ENCODE measurements at regions not wholly inside any gene's neighbourhood (a gene's known extent, or its start where the extent isn't known, plus 50 kb on each side); places are given as distances from the start of the nearest gene placed in this dataset.

DNA sequence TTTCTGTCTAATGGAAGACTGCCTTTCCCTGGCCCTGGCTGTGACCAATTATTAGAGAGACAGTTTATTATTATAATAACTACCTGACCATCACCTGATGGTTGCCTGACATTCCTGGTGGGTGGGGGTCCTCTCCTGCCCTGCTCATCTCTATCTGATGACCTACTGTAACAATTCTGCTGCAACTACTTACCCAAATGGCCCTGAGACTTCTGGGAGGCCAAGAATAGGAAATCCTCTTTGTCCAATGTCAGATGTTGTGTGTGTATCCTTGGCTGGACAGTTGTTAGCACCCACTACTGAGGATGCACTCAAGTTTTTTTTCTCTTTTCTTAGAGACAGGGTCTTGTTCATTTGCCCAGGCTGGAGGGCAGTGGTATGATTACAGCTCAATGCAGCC lies 110.3 kb downstream of the DDX1 start:
- DNase-seq (ENCODE audit: low spot score): no peak

DNA sequence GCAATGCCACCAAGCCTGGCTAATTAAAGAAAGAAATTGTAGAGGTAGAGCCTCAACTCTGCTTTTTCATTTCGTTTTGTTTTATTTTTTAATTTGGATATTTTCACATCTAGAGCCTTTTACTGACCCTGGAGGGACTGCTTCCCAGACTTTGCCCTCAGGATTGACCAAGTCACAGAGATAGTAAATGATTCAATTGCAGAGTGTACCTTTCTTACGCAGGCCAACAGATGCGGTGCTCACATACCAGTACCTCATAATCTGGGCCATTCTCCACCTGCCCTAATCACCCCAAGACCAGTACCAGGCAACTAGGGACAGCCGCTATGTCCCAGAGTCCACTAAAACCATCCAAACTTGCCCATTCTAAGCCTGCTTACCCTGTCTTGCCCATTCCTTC lies 110.8 kb downstream of the DDX1 start:
- no peak for DNase-seq (ENCODE audit: low spot score)

DNA sequence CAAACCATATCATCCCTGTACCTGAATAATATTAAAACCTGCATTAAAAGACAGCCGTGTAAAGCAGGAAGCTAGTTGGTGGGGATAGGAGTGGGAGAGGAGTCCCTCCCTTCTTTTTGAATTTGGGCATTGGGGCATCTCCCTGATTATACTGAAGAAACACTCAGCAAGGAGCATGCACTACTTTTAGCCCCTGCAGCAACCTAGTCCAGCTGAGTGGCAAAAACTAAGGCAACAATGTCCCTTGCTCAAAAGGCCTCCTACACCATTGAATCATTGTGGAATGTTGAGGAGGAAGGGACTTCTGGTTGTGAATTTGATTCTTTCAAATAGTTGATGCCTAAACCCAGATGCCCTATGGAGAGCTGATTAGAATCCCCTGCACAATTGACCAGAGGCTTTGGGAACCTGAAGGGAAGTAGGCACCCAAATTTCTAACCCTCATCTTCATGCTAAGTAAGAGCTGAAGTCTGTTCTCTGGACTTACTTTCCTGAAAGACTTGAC lies 111.7 kb downstream of the DDX1 start:
- DNase-seq (ENCODE audit: low spot score): no peak

DNA sequence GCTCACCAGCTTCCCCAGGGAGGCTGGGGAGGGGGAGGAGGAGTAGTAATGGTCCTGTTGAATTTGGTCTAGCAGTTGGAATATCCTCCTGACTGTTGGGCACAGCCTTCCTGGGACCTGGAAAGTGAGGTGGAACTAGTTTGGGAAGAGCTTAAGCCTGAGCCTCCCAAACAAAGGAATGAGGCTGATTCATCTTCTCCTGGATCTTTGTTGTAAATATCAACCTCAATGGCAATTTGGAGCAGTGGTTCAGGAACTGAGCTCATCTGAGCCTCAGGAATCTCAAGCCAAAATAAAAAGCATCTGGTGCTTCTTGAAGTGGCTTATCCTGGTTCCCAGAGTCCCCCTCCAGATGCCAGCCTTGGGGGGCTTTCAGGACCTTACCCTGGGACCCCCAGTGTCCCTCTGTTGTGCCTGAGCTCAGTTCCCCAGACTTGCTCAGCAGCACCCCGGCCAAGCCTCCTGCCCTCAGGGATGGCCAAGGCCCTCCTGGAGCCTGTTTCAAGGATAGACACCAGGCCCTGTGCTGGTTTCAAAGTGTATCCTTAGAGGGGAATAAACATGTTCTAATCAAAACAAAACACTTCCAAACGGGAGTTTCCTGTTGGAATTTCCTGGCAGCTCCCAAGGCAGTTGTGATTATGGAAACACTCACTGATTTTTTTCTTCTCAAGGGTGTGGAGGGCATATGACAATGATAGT lies 112.6 kb downstream of the DDX1 start:
- no peak for DNase-seq (ENCODE audit: low spot score)

DNA sequence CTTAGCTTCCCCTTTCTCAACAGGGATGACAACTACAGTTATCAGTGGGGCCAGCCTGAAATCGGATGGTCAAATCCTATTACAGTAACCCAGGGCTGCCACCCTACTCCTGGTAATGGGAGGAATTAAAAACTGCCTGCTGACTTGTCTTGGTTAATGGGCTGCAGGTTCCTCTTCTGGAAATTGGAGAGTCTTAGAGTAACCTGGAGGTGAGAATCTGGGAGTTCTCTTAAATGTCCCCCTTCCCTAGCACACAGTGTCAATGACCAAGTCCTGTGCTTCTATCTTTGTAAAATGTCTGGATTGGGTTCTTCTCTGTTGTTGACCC lies 113.1 kb downstream of the DDX1 start:
- no peak for DNase-seq (ENCODE audit: low spot score)

DNA sequence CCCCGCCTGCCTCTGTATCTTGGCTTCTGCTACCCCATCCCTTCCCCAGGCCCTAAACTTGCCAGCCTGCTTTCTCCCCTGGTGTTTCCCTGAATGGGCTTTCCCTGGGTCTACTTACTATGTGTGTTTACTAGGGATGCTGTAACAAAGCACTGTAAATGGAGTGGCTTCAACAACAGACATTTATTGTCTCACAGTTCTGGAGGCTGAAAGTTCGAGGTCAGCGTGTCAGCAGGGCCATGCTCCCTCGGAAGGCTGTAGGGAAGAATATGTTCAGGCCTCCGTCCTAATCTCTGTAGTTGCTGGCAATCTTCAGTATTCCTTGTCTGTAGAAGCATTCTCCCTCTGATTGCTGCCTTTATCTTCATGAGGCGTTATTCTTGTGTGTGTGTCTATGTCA lies 113.6 kb downstream of the DDX1 start:
- no peak for DNase-seq (ENCODE audit: low spot score)

DNA sequence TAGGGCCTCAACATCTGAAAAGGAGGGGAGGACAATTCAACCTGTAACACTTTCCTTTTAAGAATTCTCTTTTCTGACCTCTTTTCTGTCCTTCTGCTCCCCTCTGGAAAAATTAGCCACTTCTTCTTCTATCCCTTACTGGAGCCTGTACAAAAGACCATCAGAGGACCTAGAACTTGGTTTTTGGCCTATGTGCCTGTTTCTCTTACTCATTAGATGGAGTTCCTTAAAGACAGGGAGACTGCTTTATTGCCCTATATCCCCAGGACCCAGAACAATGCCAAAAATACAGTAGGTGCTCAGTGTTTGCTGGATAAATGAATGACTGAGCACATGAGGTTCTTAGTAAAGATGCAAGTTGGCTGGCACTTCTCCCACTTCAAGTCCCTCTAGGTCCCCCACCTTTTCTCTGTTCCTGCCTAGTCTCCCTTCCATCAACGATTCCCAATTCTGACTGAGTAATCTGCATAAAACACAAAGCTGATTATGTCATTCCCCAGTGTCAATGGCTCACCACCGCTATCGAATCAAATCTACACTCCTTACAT lies 114.2 kb downstream of the DDX1 start:
- DNase-seq (ENCODE audit: low spot score): no peak

DNA sequence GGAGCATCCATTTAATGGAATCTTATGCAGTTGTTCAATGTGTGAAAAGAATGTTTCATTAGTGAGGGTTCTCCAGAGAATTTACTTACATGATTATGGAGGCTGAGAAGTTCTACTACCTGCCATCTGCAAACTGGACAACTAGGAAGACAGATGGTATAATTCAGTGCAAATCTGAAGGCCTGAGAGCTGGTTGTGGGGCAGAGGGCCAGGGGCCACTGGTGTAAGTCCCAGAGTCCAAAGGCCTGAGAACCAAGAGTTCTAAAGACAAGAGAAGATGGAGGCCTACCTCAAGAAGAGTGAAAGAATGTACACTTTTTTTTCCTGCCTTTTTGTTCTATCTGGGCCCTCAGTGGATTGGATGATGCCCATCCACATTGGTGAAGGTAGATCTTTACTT lies 114.8 kb downstream of the DDX1 start:
- DNase-seq (ENCODE audit: low spot score): no peak

DNA sequence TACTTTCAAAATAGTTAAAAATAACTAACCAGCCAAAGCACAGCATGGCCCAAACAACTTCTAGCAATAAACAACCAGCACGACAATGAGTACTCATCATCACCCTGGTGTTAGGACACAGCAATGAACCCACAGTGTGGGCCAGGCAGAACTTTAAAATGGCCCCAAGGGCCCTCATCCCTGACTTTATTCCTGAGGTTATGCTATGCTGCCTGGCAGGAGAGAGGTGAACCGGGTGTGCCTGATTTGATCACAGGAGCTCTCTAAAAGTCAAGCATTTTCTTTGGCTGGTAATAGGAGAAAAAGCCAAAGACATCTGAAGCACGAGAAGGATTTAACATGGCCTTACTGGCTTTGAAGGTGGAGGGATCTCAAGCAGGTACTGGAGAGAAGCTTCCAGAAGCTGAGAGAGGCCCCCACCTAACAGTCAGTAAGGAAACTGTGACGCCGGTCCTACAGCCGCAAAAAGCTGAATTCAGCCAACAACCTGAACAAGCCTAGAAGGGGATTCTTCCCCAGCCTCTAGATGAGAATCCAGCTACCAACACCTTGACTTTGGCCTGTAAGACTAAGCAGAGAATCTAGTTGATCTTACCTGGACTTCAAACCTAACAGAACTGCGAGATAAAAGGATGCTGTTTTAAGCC lies 115.4 kb downstream of the DDX1 start:
- no peak for DNase-seq (ENCODE audit: low spot score)

DNA sequence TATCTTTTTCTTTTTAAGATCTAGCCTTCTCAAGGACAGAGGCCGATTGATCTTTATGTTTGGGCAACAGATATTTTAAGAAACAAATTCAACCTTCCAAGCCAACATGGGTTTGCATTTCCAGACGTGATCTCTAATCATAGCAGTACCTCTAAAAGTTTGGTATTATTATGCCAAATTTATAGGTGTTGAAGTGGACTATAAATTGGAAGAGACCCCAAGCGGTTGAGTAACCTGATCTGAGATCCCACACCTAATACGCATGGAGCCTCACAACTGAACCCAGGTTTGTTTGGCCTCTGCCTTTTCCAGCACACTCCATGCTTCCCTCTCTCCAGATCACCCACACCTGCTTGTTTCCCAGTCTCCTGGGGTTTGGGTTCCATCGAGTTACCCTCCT lies 116.5 kb downstream of the DDX1 start:
- no peak for DNase-seq (ENCODE audit: low spot score)

DNA sequence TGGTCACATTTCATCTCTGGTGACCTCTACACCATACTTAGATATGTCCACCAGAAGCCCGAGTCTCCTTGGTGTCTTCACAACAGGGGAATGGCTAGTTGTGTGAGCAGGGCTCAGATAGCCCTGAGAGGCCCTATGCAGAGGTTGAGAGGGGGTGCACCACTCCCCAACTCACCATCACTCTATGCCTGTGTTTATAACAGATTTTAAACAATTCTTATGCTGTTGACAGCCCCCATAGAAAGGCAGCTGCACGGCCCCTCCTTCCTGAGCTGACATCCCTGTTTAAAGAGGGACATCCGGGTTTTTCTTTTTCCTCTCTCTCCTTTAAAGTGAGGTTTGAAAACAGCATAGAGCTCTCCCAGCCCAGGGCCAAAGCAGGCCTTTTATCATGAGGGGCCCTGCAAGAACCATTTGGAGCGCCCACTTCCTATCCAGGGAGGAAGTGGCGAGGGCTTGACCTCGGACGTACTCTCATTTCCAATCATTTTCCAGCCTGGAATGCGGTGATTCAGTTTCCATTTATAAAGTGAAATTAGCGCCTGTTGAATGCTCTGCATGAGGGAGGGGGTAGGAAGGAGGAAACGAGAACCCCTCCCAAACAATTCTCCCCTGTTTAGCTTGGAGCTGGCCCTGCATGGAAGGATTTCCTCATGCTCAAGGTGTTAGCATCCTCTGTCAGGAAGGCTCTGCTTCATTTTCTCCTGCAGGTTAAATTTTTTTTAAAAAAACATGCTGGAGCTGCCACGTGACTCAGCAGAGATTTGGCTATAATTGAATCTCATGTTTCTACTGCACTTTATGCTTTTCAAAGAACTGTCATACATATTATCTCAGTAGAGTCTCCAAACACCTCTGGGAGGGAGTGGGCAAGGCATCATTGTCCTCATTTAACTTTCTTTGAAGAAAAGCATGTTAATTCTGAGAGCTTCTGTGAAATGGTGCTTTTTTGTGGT lies 117.5 kb downstream of the DDX1 start:
- DNase-seq (ENCODE audit: low spot score): no peak

DNA sequence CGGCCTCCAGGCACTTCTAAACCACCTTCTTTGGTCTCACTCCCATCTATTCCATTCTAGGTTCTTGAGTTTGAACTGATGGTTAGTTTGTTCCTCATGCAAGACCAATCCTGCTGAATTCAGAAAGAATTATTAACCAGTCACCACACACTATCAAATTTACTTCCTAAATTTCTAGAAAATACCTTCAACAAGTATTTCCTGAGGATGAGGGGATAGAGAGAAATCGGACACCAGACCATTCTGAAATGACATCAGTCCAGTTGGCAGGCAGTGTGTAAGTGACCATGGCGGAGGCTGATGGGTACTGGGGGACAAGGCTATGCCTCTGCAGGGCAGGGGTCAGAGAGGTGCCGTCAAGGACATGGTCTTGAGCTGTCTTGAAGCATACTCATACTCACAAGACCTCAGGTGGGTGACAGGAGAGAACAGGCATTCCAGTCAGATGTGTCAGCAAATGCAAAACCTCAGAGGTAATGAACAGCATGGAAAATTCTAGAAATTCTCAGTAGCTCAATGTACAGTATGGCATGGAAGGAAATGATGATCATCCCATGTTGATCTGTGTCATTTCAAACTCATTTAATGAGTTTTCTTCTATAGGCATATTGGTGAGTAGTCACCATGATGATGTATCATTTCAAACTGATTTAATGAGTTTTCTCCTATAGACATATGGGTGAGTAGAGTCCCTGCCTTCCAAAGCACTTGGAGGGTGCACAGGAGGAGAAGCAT lies 119.6 kb downstream of the DDX1 start:
- DNase-seq (ENCODE audit: low spot score): no peak

DNA sequence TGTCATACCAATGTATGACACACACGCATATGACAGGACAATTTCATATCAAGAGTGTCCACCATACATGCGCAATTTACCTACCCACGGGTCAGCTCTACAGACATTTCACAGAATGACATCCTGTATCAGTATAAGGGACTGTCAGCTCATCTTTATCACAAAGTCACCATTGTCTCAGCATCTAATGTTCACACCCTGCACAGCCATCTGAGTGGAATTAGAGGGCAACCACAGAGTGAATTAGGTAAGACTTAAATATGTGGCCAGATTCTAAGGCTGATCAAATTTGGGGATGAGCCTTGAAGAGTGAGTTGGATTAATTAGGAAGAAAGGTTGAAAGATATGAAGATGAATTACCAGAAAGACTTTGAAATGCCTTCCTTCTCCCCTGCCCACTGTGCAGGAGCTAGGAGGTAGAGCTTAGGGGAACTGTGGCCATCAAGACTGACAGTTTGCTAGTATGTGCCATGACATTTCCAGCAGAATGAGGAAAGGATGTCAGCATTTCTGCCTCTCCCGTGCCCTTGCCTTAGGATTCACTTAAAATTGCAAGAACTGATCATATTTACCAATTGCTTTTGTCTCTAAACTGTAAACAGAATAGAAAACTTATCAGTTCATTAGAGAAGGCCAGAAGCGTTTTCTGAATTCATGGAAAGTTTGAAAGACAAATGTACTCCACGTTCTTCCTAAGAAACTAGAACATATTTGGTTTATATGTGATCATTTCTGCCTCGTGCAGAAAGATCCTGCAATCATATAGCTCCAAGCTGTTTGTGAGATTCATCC lies 121.1 kb downstream of the DDX1 start:
- no peak for DNase-seq (ENCODE audit: low spot score)

DNA sequence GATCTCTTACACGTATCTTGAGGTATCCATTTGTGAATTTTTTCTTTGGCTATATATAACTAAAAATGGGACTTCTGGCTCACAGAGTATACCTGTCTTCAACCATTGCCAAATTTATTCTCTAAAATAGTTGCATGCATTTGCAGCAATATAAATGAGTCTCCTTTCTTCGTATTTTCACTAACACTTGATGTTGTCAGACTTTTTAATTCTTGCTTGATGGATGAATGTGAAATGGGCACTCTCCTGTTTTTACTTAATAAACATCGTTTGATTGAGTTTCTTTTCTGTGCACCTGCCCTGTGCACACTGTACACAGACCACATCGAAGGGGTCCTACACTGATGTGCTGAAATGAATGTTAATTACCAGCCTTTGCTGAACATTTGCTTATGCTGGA lies 121.8 kb downstream of the DDX1 start:
- DNase-seq (ENCODE audit: low spot score): no peak

DNA sequence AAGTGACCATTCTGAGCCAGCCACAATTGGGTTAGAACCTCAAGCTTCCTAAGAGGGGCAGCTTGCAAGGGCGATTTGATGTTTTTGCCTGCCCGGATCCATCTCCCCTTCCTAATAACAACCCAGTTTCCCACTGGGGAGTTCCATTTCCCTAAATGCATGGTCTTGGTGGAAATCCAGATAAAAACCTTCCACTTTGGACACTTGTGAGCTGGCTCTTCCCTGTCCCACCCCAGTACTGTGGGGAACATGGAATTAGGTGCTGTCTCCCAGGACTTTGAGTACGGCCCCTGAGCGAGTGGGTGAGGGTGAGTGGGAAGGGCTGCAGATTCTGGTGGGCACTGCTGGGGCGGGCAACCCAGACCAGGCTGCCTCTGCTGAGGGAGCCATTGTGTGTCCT lies 122.3 kb downstream of the DDX1 start:
- no peak for DNase-seq (ENCODE audit: low spot score)

DNA sequence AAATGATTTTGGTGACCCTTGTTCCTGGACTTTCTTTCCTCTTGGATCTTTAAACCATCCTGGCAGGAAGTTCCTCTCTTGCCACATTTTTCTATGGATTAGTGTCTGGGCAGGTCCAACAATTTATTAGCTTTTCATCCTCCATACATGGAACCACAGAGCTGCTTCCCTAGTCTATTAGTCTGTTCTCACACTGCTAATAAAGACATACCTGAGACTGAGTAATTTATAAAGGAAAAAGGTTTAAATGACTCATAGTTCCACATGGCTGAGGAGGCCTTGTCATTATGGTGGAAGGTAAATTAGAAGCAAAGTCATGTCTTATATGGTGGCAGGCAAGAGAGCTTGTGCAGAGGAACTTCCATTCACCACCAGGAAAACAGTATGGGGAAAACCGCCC lies 122.9 kb downstream of the DDX1 start:
- no peak for DNase-seq (ENCODE audit: low spot score)

DNA sequence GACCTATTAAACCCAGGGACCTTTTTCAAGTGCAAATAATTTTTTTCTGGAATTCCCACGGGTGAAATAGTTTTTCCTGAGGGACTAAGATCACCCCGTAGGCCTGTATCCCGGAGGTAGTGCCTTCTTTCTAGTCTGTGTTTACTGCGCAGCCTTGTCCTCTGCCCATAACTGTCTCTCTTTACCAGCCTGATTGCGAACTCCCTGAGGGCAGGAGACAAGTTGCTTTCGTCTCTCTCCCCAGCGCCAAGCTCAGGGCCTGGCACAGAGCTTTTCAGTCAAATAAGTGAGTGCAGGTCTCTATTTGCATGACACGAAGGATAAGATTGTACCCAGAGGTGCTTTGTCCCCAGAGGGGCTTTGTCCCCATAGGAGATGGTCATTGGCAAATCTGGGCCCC lies 123.9 kb downstream of the DDX1 start:
- no peak for DNase-seq (ENCODE audit: low spot score)

DNA sequence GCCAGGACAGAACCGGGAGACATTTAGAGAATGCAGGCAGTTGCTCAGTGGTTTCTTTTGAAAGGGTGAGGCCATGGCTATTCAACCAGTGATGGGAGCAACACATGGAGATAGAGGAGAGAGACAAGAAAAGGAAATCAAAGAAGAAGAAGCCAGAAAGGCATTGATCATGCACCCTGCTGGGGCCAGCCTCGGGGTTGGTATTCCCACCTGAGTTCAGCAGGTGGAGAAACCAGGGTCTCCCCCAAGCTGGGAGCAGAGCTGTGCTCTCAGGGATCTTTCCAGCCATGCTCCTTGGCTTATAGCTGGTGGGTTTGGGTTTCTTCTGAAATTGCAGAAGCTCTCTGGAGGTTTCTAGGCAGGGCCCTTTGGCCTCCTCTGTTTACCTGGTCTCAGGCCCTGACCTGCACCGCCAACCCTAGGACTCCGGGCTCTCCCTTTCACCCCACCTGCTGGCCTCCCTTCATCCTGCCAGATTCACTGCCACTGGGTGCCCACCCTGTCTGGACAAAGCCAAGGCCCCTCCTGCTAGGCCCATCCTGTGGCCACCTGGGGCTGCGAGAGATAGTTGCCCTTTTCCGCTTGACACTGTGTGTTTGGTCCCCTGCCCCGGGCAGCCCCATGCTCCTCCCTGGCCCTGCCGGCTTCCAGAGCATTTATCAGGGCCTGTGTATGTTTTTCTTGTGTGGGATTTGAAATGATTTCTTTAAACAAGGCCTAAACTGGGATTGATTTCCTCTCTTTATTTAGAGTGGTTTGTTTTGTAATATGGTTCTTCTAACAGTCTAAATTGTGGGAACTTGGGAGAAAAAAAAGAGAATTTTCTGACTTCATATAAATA lies 126.7 kb downstream of the DDX1 start:
- DNase-seq (ENCODE audit: low spot score): no peak

DNA sequence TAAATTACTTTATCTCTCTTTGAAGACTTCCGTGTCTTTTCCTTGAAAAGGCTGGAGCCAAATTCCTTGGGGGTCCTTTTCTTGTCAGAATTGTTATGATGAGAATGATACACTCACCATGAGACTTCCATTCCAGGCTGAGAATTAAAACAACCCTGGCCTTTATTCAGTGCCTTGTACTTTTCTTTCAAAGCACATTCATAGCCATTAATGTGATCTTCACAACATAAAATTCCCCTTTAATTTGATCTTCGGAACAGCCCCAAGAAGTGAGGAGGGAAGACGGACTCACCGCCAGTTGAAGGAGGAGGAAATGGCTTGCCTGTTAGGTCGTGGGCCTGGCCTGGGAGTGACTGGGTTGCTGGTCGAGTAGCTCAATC lies 127.3 kb downstream of the DDX1 start:
- no peak for DNase-seq (ENCODE audit: low spot score)

Data from AG20443 (cell line).